D721Med (cell line): ENCODE measurements at regions not wholly inside any gene's neighbourhood (a gene's known extent, or its start where the extent isn't known, plus 50 kb on each side); places are given as distances from the start of the nearest gene placed in this dataset.

ENCODE experiments used
- DNase-seq: peaks from one replicate; pipeline ENCODE4 v3.0.0; 2011; ENCODE audit warnings: low spot score; ENCODE audit not compliant: insufficient read length
- FAIRE-seq: peaks from 2 replicates; lab custom pipeline; 2011; peaks lifted over from hg19 to GRCh38; lab: Jason Lieb, UNC
- CTCF ChIP-seq: IDR thresholded peaks from 2 replicates; pipeline ENCODE4 v1.5.1; 2012; ENCODE audit warnings: mild to moderate bottlenecking, control low read depth; ENCODE audit not compliant: insufficient read depth; ENCODE audit errors: missing control alignments

- no peak for TF ChIP-seq CTCF
- DNase-seq (no peak), FAIRE-seq (no peak)
Measured at GRCh38 chr3:109927726-109928125, 590.4 kb upstream of the DPPA4 start.

- FAIRE-seq, result no peak
- no peak for TF ChIP-seq CTCF
- DNase-seq, result no peak
Measured at GRCh38 chr3:109930582-109930981, 593.2 kb upstream of the DPPA4 start.

- DNase-seq (no peak), FAIRE-seq (no peak)
- TF ChIP-seq CTCF, result no peak
Measured at GRCh38 chr3:109933576-109933975, 596.2 kb upstream of the DPPA4 start.

GRCh38 chr3:109939817-109940216 lies 602.5 kb upstream of the DPPA4 start:
- no peak for TF ChIP-seq CTCF
- no peak for DNase-seq
- no peak for FAIRE-seq

GRCh38 chr3:109943181-109943580 lies 605.8 kb upstream of the DPPA4 start:
- TF ChIP-seq CTCF, result no peak
- FAIRE-seq (no peak), DNase-seq (no peak)

- no peak for TF ChIP-seq CTCF
- FAIRE-seq (no peak), DNase-seq (no peak)
Measured at GRCh38 chr3:109944836-109945235, 607.5 kb upstream of the DPPA4 start.

- TF ChIP-seq CTCF, result no peak
- FAIRE-seq (no peak), DNase-seq (no peak)
Measured at GRCh38 chr3:109952924-109953323, 615.6 kb upstream of the DPPA4 start.
